Lower leg skin (tissue), 3 donors: ENCODE measurements at regions not wholly inside any gene's neighbourhood (a gene's known extent, or its start where the extent isn't known, plus 50 kb on each side); places are given as distances from the start of the nearest gene placed in this dataset.

Experiments used
- CTCF ChIP-seq, 3 donors: fragments of 450-650 bp; IDR thresholded peaks; one replicate each; pipeline ENCODE4 v1.5.1; 2016; ENCODE audit warnings: antibody characterized with exemption in 3 of 3, mild to moderate bottlenecking in 3 of 3, moderate library complexity in 2 of 3
- POLR2A ChIP-seq, 2 donors: fragments of 450-650 bp; IDR thresholded peaks; one replicate each; pipeline ENCODE4 v1.6.1; 2016 to 2017; ENCODE audit warnings: antibody characterized with exemption in 2 of 2, mild to moderate bottlenecking in 1 of 2, moderate library complexity in 1 of 2

DNA sequence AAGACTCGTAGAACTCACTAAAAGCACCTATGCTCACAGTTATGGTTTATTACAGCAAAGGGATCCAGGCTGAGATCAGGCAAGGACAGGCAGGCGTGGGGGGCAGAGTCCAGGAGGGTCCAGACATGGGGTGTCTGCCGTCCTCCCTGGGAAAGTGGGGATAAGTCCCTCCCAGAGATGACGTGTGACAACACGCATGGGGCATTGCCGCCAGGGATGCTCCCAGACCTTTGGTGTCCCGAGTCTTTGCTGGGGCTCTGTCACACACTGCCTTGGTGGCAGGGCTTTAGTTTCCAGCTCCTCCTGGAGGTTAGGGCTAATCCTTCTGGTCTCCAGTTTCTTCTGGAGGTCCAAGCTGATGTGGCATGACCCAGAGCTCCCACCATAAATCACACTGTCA lies 226.7 kb downstream of the CTTN start:
- TF ChIP-seq CTCF (IDR thresholded peaks at IDR 0.05) (no peak), POLR2A (IDR thresholded peaks at IDR 0.05) (no peak)
